GM23338 (cell line): ENCODE measurements at regions not wholly inside any gene's neighbourhood (a gene's known extent, or its start where the extent isn't known, plus 50 kb on each side); places are given as distances from the start of the nearest gene placed in this dataset.

ENCODE experiments used
- ATAC-seq: fragments of 200-7000 bp; cut with Tn5 transposase; 3 replicates; pipeline ENCODE4 v1.9.1; 2020
- DNase-seq: peaks from one replicate; pipeline ENCODE4 v3.0.0-alpha.2; 2015; ENCODE audit warnings: low spot score
- H2AFZ ChIP-seq: fragments of 200-600 bp; sonication (generic); 2 replicates; pipeline ENCODE4 v1.8.0; 2016; ENCODE audit warnings: antibody characterized with exemption, mild to moderate bottlenecking, moderate library complexity
- H3F3A ChIP-seq: fragments of 200-600 bp; sonication (generic); replicated peaks from 2 replicates; pipeline ENCODE4 v1.8.0; 2017; ENCODE audit warnings: antibody characterized with exemption, mixed run types, low read depth
- H3K27ac ChIP-seq: fragments of 200-600 bp; sonication (generic); 2 replicates; pipeline ENCODE4 v1.6.1; 2016; ENCODE audit warnings: low read depth
- H3K27me3 ChIP-seq: fragments of 200-600 bp; sonication (generic); 2 replicates; pipeline ENCODE4 v1.8.0; 2016; ENCODE audit warnings: mild to moderate bottlenecking, mixed run types, moderate library complexity; ENCODE audit not compliant: insufficient read depth
- H3K36me3 ChIP-seq: fragments of 200-600 bp; sonication (generic); 2 replicates; pipeline ENCODE4 v1.8.0; 2016; ENCODE audit warnings: mild to moderate bottlenecking; ENCODE audit not compliant: insufficient read depth
- H3K4me1 ChIP-seq: fragments of 200-600 bp; sonication (generic); 2 replicates; pipeline ENCODE4 v1.8.0; 2016; ENCODE audit warnings: mild to moderate bottlenecking, moderate library complexity; ENCODE audit not compliant: insufficient read depth
- H3K4me2 ChIP-seq: fragments of 200-600 bp; sonication (generic); 2 replicates; pipeline ENCODE4 v1.7.1; 2017; ENCODE audit warnings: mixed run types
- H3K4me3 ChIP-seq: fragments of 200-600 bp; sonication (generic); 2 replicates; pipeline ENCODE4 v1.6.1; 2016; ENCODE audit warnings: mixed run types
- H3K79me2 ChIP-seq: fragments of 200-600 bp; sonication (generic); replicated peaks from 2 replicates; pipeline ENCODE4 v1.8.0; 2017; ENCODE audit warnings: mild to moderate bottlenecking; ENCODE audit not compliant: insufficient read depth
- H3K9me2 ChIP-seq: fragments of 200-600 bp; sonication (generic); 2 replicates; pipeline ENCODE4 v1.8.0; 2017; ENCODE audit not compliant: insufficient read depth
- H4K20me1 ChIP-seq: fragments of 200-600 bp; sonication (generic); replicated peaks from 2 replicates; pipeline ENCODE4 v1.8.0; 2017; ENCODE audit warnings: mild to moderate bottlenecking; ENCODE audit not compliant: insufficient read depth
- H3K27ac Mint-ChIP-seq: 2 replicates; pipeline ENCODE4 v1.8.0; 2020; ENCODE audit warnings: inconsistent platforms, mild to moderate bottlenecking, moderate library complexity, mixed read lengths
- H3K27me3 Mint-ChIP-seq: 3 replicates; pipeline ENCODE4 v1.8.0; 2022; ENCODE audit warnings: low read depth, mild to moderate bottlenecking, moderate library complexity, mixed read lengths, inconsistent platforms; ENCODE audit not compliant: insufficient read depth, poor library complexity
- H3K36me3 Mint-ChIP-seq: 3 replicates; pipeline ENCODE4 v1.8.0; 2021; ENCODE audit warnings: low read depth, mild to moderate bottlenecking, inconsistent platforms, moderate library complexity, mixed read lengths
- H3K4me1 Mint-ChIP-seq: 3 replicates; pipeline ENCODE4 v1.8.0; 2020; ENCODE audit warnings: mild to moderate bottlenecking, inconsistent platforms, mixed read lengths
- H3K4me3 Mint-ChIP-seq: 3 replicates; pipeline ENCODE4 v1.8.0; 2021; ENCODE audit warnings: moderate library complexity, mild to moderate bottlenecking, inconsistent platforms, mixed read lengths
- H3K9me3 Mint-ChIP-seq: 3 replicates; pipeline ENCODE4 v1.8.0; 2020; ENCODE audit warnings: moderate library complexity, mild to moderate bottlenecking, inconsistent platforms, mixed read lengths
- EZH2 ChIP-seq: fragments of 200-600 bp; sonication (generic); IDR thresholded peaks from one replicate; pipeline ENCODE4 v1.8.0; 2017; ENCODE audit warnings: antibody characterized with exemption, mild to moderate bottlenecking, low read depth; ENCODE audit not compliant: unreplicated experiment
- EZH2phosphoT487 ChIP-seq: fragments of 200-600 bp; sonication (generic); IDR thresholded peaks from one replicate; pipeline ENCODE4 v1.8.1; 2018; ENCODE audit warnings: antibody characterized with exemption; ENCODE audit not compliant: unreplicated experiment
- NANOG ChIP-seq: IDR thresholded peaks from 2 replicates; pipeline ENCODE4 v1.6.1; 2016; ENCODE audit warnings: antibody characterized with exemption, borderline replicate concordance
- ZNF114 ChIP-seq: fragments of 250-450 bp; sonication (Bioruptor Pico); IDR thresholded peaks from 2 replicates; pipeline ENCODE4 v1.5.0; 2020; ENCODE audit warnings: mild to moderate bottlenecking, moderate library complexity
- TF ChIP-seq, protein P1 (sequence below): fragments of 250-450 bp; sonication (Bioruptor Pico); IDR thresholded peaks from 2 replicates; pipeline ENCODE4 v1.5.0; 2020; ENCODE audit warnings: mild to moderate bottlenecking, moderate library complexity
- TF ChIP-seq, protein P2 (sequence below): IDR thresholded peaks from 2 replicates; pipeline ENCODE4 v1.6.1; 2016; ENCODE audit warnings: antibody characterized with exemption

DNA sequence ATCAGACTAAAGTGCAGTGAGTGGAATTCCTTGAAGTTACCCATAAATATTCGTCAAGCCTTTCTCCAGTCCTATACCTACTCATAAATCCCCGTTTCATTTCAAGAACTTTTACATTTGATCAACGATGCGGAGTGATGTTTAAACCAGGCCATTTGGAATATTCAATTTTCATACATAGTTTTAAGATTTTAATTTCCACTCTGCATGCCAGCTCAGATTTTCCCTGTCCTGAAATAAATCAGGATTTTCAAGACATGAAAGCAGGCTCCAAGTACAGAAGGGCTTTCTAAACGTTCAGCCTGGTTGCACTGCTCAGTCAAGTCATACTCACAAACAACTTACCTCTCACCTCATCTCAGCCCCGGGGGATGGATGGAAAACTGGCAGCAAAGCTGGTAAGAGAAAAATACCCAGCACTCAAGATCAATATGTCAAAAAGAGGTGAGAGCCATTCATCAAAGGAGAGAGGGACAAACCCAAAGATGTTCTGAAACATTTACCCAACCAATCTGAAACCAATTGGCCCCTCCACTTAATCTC, 418.5 kb downstream of the PLPP3 start:
- H3K4me1 ChIP-seq, result no peaks in the 10 kb centered on the region
- no peaks in the 10 kb centered on the region for H4K20me1 ChIP-seq
- no peak overlapping the region for H3K4me3 ChIP-seq
- H3K36me3 ChIP-seq, result no peaks in the 10 kb centered on the region
- no peaks in the 10 kb centered on the region for H3K36me3 Mint-ChIP-seq
- no peaks in the 10 kb centered on the region for H3F3A ChIP-seq
- no peak for DNase-seq
- H3K79me2 ChIP-seq, result no peaks in the 10 kb centered on the region
- no peaks in the 10 kb centered on the region for H3K27me3 Mint-ChIP-seq
- no peak overlapping the region for H3K27ac ChIP-seq
- TF ChIP-seq EZH2phosphoT487 (no peak), EZH2 (no peak), NANOG (no peak), ZNF114 (CRISPR knock-in tag) (no peak)
- TF ChIP-seq, protein P1, sequence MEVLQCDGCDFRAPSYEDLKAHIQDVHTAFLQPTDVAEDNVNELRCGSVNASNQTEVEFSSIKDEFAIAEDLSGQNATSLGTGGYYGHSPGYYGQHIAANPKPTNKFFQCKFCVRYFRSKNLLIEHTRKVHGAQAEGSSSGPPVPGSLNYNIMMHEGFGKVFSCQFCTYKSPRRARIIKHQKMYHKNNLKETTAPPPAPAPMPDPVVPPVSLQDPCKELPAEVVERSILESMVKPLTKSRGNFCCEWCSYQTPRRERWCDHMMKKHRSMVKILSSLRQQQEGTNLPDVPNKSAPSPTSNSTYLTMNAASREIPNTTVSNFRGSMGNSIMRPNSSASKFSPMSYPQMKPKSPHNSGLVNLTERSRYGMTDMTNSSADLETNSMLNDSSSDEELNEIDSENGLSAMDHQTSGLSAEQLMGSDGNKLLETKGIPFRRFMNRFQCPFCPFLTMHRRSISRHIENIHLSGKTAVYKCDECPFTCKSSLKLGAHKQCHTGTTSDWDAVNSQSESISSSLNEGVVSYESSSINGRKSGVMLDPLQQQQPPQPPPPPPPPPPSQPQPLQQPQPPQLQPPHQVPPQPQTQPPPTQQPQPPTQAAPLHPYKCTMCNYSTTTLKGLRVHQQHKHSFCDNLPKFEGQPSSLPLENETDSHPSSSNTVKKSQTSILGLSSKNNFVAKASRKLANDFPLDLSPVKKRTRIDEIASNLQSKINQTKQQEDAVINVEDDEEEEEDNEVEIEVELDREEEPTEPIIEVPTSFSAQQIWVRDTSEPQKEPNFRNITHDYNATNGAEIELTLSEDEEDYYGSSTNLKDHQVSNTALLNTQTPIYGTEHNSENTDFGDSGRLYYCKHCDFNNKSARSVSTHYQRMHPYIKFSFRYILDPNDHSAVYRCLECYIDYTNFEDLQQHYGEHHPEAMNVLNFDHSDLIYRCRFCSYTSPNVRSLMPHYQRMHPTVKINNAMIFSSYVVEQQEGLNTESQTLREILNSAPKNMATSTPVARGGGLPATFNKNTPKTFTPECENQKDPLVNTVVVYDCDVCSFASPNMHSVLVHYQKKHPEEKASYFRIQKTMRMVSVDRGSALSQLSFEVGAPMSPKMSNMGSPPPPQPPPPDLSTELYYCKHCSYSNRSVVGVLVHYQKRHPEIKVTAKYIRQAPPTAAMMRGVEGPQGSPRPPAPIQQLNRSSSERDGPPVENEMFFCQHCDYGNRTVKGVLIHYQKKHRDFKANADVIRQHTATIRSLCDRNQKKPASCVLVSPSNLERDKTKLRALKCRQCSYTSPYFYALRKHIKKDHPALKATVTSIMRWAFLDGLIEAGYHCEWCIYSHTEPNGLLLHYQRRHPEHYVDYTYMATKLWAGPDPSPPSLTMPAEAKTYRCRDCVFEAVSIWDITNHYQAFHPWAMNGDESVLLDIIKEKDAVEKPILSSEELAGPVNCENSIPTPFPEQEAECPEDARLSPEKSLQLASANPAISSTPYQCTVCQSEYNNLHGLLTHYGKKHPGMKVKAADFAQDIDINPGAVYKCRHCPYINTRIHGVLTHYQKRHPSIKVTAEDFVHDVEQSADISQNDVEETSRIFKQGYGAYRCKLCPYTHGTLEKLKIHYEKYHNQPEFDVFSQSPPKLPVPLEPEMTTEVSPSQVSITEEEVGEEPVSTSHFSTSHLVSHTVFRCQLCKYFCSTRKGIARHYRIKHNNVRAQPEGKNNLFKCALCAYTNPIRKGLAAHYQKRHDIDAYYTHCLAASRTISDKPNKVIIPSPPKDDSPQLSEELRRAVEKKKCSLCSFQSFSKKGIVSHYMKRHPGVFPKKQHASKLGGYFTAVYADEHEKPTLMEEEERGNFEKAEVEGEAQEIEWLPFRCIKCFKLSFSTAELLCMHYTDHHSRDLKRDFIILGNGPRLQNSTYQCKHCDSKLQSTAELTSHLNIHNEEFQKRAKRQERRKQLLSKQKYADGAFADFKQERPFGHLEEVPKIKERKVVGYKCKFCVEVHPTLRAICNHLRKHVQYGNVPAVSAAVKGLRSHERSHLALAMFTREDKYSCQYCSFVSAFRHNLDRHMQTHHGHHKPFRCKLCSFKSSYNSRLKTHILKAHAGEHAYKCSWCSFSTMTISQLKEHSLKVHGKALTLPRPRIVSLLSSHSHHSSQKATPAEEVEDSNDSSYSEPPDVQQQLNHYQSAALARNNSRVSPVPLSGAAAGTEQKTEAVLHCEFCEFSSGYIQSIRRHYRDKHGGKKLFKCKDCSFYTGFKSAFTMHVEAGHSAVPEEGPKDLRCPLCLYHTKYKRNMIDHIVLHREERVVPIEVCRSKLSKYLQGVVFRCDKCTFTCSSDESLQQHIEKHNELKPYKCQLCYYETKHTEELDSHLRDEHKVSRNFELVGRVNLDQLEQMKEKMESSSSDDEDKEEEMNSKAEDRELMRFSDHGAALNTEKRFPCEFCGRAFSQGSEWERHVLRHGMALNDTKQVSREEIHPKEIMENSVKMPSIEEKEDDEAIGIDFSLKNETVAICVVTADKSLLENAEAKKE (CRISPR knock-in tag), result no peak
- TF ChIP-seq, protein P2, sequence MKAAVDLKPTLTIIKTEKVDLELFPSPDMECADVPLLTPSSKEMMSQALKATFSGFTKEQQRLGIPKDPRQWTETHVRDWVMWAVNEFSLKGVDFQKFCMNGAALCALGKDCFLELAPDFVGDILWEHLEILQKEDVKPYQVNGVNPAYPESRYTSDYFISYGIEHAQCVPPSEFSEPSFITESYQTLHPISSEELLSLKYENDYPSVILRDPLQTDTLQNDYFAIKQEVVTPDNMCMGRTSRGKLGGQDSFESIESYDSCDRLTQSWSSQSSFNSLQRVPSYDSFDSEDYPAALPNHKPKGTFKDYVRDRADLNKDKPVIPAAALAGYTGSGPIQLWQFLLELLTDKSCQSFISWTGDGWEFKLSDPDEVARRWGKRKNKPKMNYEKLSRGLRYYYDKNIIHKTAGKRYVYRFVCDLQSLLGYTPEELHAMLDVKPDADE, result no peak
- H3K9me3 Mint-ChIP-seq, result no peaks in the 10 kb centered on the region
- H3K27ac Mint-ChIP-seq, result no peak overlapping the region; the same call in 1 of the 2 replicates
- no peak overlapping the region for H3K4me2 ChIP-seq
- no peak overlapping the region for H3K4me3 Mint-ChIP-seq
- H3K27me3 ChIP-seq, result no peaks in the 10 kb centered on the region
- ATAC-seq, result no peak
- peaks cover 2% of the 10 kb centered on the region; the same call in 2 of the 3 replicates for H3K4me1 Mint-ChIP-seq
- no peak overlapping the region for H2AFZ ChIP-seq
- H3K9me2 ChIP-seq, result no peaks in the 10 kb centered on the region
